Activated naive CD4-positive, alpha-beta T cell treated with anti-CD3 and anti-CD28 coated beads, Interleukin-2, amount 50 U/mL, for 24 hours (primary cell): ENCODE measurements at regions not wholly inside any gene's neighbourhood (a gene's known extent, or its start where the extent isn't known, plus 50 kb on each side); places are given as distances from the start of the nearest gene placed in this dataset.

Experiments
- H3K27ac Mint-ChIP-seq: one replicate; pipeline ENCODE4 v1.8.0; 2021; ENCODE audit warnings: mild to moderate bottlenecking, mixed read lengths
- H3K27me3 Mint-ChIP-seq: one replicate; pipeline ENCODE4 v1.8.0; 2021; ENCODE audit warnings: mixed read lengths
- H3K36me3 Mint-ChIP-seq: one replicate; pipeline ENCODE4 v1.8.0; 2021; ENCODE audit warnings: mixed read lengths
- H3K4me1 Mint-ChIP-seq: one replicate; pipeline ENCODE4 v1.8.0; 2021; ENCODE audit warnings: mixed read lengths
- H3K4me3 Mint-ChIP-seq: one replicate; pipeline ENCODE4 v1.8.0; 2021; ENCODE audit warnings: mild to moderate bottlenecking, mixed read lengths
- H3K9me3 Mint-ChIP-seq: one replicate; pipeline ENCODE4 v1.8.0; 2021; ENCODE audit warnings: mixed read lengths

DNA sequence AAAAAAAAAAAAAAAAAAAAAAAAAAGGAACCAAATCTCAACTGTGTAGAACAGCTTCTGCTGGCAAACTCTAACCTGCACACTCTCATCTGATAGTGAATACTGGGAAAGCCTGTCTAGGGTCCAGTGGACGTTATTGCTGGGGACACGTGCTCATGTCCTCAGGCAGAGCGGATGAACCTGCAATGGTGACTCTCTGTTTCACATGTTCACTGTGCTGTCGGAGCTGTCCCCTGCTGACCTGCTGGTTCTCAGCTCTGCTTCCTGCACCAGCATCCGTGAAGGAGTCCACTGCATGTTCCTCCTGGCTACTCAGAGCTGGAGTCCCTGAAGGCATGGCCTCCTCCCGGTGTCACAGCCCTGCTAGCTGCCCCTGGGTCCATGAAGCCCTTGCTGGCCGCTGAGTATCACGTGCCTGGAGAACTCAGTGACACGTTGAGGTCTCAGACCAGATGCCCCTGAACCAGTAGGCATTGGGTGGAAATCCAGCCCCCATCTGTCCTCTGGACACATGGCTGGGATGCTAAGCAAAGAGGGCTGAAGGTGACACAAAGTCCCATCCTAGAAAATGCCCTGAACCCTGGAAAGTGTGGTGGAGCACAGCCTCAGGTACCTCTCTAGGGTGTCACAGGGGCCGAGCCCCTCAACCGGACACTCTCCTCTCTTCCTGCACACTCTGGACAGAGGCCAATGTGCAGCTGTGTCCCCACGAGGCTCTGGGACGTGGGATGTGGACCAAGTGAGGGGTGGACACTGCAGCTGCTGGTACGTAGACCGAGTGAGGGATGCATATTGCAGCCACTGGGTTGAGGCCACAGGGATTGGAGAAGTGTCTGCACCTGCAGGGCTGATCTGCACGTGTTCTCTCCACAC lies 54.9 kb upstream of the FRMD1 start:
- H3K27ac Mint-ChIP-seq, result no peak overlapping the region
- no peaks in the 10 kb centered on the region for H3K4me1 Mint-ChIP-seq
- no peaks in the 10 kb centered on the region for H3K36me3 Mint-ChIP-seq
- H3K9me3 Mint-ChIP-seq, result no peaks in the 10 kb centered on the region
- H3K4me3 Mint-ChIP-seq, result no peak overlapping the region
- H3K27me3 Mint-ChIP-seq, result peaks cover 6% of the 10 kb centered on the region

DNA sequence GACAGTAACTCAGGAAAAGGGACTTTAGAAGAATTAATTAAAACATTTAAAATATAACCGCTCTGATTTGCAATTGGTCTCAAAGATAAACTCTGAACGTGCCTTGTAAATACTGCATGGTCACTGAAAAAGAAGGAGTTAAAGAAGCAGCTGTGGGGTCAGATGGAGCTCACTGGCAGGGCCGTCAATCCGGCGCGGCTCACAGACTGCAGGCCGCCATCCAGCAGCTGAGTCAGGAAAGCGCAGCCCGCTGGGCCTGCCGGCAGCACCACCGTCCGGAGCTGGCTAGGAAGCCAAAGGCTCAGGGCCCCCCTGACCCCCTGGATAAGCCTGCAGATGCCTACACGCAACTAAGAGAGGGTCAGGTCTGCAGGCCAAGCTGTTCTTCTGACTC lies 54.2 kb upstream of the FRMD1 start:
- Mint-ChIP-seq H3K4me3 (no peak overlapping the region), H3K27me3 (peaks cover 6% of the 10 kb centered on the region), H3K9me3 (no peaks in the 10 kb centered on the region), H3K36me3 (no peaks in the 10 kb centered on the region), H3K4me1 (no peaks in the 10 kb centered on the region), H3K27ac (no peak overlapping the region)

DNA sequence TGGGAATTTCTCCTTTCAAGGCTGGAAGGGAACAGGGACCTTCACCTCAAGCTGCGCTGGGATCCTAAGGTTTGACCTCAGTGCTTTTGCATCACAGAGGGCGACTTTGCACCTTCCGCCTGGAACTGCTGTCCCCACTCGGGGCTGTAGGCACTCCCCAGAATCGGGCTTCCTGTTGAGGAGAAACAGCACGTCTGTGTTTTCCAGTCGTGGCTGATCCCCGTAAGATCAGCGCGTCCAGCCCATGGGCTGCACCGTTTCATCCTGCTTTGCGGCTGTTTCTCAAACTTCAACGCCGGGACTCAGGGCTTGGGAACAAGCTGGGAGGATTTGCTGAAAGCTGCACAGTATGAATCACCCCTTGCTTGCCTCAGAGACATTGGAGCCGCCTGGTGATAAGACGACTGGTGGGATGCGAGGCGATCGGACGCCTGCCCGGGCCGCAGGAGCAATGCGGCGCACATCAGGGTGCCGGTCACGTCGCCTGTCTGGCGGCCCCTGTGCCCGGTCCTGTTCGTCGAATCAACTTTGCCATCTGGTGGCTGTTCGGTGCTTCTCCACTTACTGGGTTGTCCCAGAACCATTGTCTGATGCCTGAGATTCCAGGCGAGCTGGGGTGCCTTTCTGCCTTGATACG lies 53.6 kb upstream of the FRMD1 start:
- no peaks in the 10 kb centered on the region for H3K9me3 Mint-ChIP-seq
- H3K4me3 Mint-ChIP-seq, result no peak overlapping the region
- H3K27ac Mint-ChIP-seq, result no peak overlapping the region
- H3K27me3 Mint-ChIP-seq, result peaks cover 6% of the 10 kb centered on the region
- H3K4me1 Mint-ChIP-seq, result no peaks in the 10 kb centered on the region
- H3K36me3 Mint-ChIP-seq, result no peaks in the 10 kb centered on the region

- H3K9me3 Mint-ChIP-seq, result no peaks in the 10 kb centered on the region
- no peak overlapping the region for H3K27ac Mint-ChIP-seq
- H3K36me3 Mint-ChIP-seq, result no peaks in the 10 kb centered on the region
- no peaks in the 10 kb centered on the region for H3K4me1 Mint-ChIP-seq
- peaks cover 6% of the 10 kb centered on the region for H3K27me3 Mint-ChIP-seq
- H3K4me3 Mint-ChIP-seq, result no peak overlapping the region
These were observed 52.7 kb upstream of the FRMD1 start for GRCh38 chr6:168131464-168132415.

- H3K9me3 Mint-ChIP-seq, result no peaks in the 10 kb centered on the region
These were observed 51.8 kb upstream of the FRMD1 start for GRCh38 chr6:168130697-168131371.

GRCh38 chr6:168130168-168130696 lies 51.2 kb upstream of the FRMD1 start:
- no peaks in the 10 kb centered on the region for H3K36me3 Mint-ChIP-seq

More at GRCh38 chr6:168130697-168131371, 51.8 kb upstream of the FRMD1 start:
- Mint-ChIP-seq H3K36me3 (no peaks in the 10 kb centered on the region), H3K4me3 (no peak overlapping the region), H3K4me1 (no peaks in the 10 kb centered on the region), H3K27me3 (peaks cover 6% of the 10 kb centered on the region), H3K27ac (no peak overlapping the region)

DNA sequence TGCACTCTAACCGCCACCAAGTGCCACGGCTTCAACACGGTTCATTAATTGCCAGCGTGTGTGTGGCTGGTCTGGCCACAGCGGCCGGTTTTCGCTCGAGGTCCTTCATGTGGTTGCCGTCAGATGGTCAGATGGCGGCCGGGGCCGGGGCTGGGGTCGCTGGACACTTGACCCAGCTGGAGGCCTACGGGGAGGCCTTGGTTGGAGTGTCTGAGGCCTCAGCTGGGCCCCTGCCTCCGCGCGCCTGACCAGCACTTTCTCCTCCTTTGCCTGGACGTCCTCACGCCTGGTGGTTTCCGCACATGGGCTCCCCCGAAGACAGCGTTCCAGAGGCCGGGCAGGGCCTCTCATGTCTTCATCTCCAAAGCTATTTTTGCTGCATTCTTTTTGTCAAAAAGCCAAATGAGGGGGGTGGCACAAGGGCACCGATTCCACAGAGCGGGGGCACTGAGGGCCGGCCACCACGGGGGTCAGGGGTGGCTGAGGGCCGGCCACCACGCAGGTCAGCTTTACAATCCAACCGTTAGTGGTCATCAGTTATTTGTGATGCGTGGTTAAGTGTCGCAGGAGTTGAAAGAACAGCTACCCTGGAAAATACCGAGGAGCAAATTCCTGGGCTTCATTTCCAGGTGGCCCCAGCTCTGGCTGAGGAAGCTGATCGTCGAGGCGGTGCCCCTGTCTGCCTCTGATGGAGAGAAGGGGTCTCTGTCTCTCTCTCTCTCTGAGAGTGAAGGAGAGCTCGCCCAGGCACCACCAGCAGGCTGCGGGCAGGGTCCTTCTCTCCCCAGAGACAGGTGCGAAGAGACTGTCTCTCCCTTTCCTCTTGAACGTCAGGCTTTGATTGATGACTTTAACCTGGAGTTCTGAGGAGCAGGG lies 50.5 kb upstream of the FRMD1 start:
- H3K27ac Mint-ChIP-seq, result no peak overlapping the region

More at GRCh38 chr6:168130168-168130696, 51.2 kb upstream of the FRMD1 start:
- Mint-ChIP-seq H3K9me3 (no peaks in the 10 kb centered on the region), H3K4me3 (no peak overlapping the region), H3K27me3 (peaks cover 6% of the 10 kb centered on the region), H3K4me1 (no peaks in the 10 kb centered on the region), H3K27ac (no peak overlapping the region)

GRCh38 chr6:168128631-168129291 lies 49.7 kb upstream of the FRMD1 start:
- Mint-ChIP-seq H3K9me3 (no peaks in the 10 kb centered on the region), H3K4me3 (no peak overlapping the region), H3K27me3 (peaks cover 6% of the 10 kb centered on the region), H3K27ac (no peak overlapping the region), H3K36me3 (no peaks in the 10 kb centered on the region), H3K4me1 (no peaks in the 10 kb centered on the region)

More for the DNA sequence above, 50.5 kb upstream of the FRMD1 start:
- Mint-ChIP-seq H3K9me3 (no peaks in the 10 kb centered on the region), H3K4me3 (no peak overlapping the region), H3K4me1 (no peaks in the 10 kb centered on the region), H3K36me3 (no peaks in the 10 kb centered on the region), H3K27me3 (peaks cover 6% of the 10 kb centered on the region)
